NOMO-1 treated with dmso at 0.1 percent for 144 hours (cell line): ENCODE measurements at regions not wholly inside any gene's neighbourhood (a gene's known extent, or its start where the extent isn't known, plus 50 kb on each side); places are given as distances from the start of the nearest gene placed in this dataset.

ENCODE experiments used
- DNase-seq: peaks from one replicate; lab custom pipeline; 2025; ENCODE audit not compliant: unreplicated experiment; lab: John Stamatoyannopoulos, UW

DNA sequence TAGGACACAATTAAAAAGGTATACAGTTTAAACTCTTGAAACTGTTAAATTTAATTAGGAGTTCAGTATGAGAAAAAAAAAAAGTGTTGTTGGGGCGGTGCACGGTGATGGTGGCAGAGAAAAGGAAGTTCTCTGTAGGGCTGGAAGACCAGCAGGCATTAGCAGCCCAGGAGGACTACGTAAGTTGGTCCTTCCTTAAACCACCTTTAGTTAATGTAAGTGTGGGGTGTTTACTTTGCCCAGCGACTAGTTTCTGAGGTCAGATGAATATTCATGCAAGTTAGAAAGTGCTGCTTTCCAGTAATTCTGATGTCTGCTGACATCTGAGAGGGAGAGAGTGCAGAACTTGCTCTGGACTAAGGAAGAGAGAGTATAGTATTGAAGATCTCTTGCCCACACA is 54.9 kb downstream of the NKX2-1 start:
- no peak for DNase-seq

DNA sequence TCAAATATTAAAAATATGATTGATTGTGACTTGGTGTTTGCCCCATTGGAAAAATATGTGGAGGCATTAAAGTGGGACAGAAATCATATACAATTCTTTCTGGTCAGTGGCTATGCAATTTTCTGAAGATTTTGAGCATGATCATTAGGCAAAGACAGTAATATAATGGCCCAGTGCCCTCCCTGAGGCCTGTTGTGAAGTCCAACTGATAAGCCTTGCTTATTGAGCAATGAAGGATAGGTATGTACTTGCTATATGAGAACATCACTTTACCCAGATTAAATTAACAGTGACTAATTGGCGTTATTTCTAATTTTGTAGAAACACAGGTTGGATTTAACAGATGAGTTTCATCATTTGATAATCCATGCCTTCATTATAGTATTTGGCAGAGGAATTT is 57.1 kb downstream of the NKX2-1 start:
- DNase-seq = no peak

DNA sequence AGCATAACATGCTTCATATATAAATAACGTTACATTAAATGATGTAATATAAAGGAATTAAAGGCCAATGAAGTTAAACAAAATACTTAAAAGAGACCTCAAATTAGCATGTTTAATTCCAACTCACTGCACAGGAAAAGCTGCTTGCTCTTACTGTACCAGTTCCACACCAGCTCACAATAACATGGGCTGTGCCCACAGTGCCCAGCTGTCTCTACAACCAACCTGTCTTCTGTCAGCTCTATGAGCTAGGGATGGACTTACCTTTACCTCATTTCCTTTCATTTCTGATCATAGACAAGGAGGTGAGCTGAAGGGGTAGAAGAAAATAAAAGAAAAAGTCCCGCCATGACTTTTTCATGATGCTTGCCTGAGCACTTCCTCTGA is 64.8 kb downstream of the NKX2-1 start:
- no peak for DNase-seq

DNA sequence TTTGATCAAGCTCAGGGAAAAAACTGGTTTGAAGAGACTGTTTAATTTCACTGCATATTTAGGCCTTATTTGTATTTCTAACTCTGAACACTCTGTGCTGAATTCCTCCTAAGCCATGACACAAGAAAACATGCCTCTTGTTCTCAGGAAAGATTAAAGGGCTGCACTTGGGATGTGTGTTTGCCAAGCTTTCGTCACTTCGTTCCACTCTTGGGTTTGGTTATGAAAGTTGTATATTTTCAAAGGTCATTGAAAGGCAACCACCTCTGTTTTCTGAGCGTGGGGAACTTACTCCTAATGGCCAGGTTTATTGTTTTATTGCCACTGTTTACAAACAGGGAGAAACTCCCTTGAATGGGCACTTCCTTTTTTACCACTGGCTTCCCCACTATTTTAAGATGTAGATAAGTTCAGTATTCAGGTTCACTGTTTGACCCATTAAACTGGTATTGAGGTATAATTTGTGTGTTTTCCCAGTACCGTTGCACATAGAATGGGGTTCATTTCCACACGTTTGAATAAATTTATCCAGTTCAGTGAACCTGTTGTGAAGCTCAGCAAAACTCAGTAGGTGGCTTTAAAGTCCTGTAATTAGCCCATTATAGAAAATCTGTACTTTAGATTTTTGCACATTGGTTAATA is 65.3 kb downstream of the NKX2-1 start:
- DNase-seq = no peak

DNA sequence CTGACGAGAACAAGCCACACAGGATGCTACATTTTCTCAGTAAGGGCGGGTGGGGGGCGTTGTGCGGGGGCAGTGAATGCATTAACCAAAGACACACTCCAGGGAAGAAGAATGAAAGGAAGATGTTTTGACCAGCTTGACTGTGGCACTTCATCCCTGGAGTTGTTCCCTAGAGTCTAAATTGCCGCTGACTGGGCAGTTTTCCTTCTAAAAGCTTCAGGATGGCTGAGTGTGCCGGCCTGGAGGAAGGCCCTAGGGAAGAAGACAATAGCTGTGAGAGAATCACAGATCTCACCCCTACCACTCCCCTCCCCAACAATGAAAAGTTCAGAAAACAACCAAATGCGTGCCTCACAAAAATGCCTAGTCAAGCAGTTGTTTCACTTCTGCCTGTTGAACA is 67.2 kb downstream of the NKX2-1 start:
- DNase-seq = no peak

DNA sequence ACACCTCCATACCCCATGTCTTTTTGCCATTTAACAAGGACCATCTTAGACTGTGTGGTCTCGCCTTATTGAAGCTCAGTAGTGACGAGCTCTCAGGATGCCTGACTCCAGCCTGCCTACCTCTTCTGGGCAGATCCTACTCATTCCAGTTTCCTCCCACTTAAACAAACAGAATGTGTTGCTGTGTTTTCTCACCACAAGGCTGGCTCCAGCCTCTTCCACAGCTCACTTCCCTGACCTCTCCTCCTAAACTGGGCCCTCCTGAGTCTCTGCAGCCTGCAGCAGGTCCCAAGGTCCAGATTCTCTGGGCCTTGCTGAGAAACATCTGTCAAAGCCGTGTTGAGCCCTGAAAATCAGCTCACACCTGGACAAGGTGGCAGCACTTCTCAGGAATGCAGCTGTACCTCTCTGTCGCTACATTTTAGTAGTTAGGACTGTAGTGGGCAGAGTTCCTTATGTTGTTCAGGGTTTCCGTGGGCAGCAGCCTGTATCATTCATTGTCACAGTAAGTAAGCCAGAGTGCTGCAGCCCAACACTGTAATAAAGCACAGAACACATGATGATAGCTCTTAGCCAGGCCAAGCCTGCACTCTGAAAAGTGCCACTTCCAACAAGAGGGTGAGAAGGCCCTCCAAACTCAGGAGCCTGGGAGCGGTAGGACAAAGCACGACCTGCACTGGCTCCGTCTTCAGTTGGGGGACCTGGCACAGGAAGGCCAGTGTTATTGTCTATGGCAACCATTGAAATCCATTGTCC is 68.5 kb downstream of the NKX2-1 start:
- no peak for DNase-seq

DNA sequence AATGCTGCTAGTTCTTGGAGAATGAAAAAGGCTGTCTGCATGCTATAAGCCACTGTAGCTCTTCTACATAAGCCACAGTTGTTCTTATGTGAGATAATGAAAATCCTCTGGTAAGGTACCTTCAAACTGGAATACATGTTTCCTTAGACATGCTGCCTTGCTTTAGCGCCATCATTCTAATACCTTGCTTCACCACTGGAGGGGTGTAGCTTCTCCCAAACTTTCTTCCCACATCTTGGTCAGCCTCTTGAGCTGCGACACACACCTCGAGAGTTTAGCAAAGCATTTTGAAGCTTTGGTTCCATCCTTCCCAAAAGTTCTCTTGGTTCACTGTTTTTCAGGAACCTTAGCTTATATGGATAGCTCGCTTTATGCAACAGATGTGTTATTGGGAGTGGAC is 69.5 kb downstream of the NKX2-1 start:
- DNase-seq = no peak

DNA sequence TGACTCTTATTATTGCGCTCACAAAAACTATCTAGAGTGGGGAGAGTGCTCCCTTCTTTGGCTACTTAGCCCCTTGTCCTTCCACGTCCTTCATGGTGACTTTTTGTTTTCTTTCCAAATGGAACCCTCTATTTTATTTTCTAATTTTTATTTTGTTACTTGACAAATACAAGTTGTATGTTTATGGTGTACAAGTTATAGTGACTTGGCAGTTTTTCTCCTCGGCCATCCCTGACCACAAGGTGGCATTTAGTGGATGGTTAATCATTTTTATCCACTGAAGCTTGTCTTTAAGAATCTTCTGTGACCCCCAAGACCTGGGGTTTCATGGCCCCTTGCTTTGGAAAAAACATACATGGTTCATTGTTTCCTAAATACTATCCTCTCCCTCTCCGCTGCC is 70.1 kb downstream of the NKX2-1 start:
- DNase-seq = no peak

DNA sequence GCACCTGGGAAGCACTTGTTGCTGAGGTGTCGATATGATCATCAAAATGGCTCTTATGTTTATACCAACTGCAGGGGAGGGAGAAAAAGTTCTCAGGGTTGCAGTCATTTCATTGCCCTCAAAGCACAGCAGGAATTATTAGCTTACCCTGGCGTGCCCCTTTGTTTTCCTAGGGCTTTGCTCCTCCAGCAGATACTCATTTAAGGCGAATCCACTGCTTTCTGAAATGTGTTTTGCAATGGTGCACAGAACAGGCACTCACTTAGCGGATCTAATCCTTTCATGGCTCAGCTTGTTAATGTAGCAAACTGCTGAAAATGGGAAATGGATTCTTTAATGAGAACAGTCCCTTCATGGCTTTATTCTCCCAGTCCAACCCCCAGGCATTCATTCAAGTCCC is 76.7 kb downstream of the NKX2-1 start:
- DNase-seq = no peak

DNA sequence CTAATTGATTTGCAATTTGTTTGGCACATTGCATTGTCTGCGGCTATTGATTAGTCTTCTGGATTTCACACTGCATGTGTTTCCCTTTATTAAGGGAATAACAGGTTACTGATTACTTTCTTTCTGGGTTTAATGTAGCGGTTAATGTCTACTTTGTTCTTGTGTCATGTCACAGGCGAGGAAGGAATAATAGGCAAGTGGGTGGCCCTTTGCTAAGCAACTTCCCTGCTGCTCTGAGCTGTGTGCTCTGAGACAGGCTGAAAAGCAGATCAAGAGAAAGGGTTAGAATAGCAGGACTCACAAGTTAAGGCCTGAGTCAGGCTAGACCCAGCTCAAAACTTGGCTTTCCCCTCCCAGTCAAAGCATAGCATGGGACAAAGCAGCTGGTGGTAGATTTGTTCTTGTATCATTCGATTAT is 77.2 kb downstream of the NKX2-1 start:
- no peak for DNase-seq

DNA sequence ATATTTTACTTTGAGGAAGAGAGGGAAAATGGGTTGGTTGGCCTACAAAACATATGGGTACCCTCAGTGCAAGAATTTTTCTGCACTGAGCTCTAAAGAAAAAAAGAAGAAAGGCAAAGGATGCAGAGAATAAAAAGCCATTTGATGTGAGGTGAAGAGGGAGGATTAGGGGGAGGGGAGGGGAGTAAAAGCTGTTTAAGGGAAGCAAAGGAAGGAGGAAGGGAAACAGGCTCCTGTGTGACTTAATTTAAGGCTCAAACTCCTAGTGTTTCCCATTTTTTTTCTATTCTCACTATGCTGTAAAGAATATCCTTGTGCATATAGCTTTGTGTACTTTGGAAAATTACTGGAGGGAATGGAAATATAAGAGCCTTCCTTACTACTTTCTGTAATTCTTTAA is 78.7 kb downstream of the NKX2-1 start:
- no peak for DNase-seq

DNA sequence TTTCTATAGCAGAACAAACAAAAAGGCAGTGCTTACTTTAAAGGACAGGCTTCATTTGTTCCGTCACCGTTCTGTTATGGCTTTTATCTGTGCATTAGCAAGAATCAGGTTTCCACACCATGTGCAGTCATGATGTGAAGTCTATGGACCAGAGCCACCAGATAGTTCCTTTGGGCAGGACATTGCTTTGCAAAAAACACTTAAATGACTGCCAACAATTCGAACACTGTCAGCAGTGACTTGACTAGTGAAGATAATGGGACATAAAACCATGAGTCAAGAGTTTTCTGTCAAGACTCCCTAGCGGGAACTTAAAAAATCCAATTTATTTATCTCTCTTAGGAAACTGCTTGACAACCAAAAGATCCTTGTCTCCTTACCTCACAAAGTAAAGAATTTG is 80.3 kb downstream of the NKX2-1 start:
- DNase-seq = no peak

DNA sequence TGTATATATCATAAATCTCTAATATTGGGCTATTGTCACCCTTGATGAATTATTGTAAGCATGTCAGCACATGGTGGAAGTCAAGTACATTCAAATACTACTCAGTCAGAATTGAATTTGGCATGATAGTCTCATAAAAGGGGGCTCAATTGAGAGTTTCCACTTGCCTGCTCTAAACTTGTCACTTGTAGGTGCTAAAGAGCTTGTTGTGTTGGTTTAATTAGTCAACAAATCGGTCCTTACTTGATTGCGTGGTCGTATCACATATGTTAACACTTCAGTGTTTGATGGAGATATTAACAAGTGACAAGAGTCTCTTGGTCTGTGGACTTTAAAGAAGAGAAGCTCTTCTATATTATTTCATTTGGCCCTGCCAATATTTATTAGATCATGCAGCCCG is 81.1 kb downstream of the NKX2-1 start:
- no peak for DNase-seq

DNA sequence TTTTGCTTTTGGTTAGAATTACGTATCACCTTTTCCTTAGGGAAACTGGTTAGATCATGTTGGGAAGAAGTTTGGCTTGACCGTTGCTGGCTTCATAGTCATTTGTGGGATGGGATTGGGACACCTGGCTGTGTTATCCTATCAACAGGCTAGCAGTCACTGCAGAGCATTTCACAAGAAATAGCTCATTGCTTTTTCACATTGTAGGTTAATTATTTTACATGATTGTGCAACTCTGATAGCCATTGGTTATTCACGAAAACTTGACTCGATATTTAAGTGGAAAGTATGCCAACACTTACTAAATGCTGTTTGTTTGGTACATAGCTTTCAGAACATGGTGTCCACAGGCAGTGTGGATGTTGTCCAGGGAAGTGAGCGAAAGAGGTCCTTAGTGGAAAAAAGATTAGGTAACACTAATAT is 89.4 kb downstream of the NKX2-1 start:
- no peak for DNase-seq

DNA sequence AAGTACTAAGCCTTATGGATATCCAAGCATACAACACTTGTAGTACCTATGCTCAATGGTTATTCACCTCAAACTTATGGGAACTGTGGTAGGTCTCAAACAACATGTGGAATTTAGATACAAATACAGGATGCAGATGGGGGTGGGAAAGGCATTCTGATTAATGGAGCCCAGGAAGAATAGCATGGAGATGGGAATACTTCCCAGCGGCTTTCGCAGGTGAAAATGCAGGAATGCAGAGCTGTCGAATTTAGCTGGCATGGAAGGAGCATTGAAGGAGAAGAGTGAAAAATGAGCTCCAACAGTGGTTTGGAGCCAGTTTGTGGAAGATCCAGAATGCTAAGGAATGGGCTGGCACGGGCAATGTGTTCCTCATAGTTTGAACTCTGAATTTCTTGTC is 89.9 kb downstream of the NKX2-1 start:
- no peak for DNase-seq

DNA sequence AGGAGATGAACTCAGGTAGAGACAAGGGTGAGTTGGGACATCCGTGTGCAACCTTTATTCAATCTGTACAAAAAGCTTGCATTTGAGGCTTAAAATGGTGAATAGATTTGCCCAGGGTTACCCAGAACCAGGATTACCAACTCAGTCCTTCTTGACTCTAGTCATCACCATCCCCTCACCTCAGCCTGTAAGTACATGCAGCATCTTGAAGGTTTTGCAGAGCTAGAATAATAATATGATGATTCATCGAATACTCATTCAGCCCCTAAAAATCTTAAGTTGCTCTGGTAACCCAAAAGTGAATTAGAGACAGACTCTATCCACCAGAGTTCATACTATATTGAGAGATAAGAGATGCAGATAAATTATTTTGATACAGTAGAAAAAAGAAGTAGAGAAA is 90.3 kb downstream of the NKX2-1 start:
- DNase-seq = no peak

DNA sequence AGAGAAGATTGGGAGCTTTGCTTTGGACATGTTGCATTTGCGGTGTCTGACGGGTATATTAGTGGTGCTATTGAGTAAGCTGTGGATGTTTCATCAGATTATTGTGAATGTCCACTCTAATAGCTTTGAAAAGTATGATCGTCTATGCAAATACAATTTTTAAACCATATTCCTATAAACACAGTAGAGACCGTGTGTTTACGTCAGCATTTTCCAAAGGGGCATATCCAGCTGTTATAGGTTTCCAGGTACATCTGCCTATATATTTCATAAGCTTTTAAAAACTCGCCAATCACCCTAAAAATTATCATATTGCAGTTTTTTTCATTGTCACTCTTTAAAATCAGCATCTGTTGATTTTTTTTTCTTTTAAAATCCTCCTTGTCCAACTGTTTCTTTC is 91.7 kb downstream of the NKX2-1 start:
- DNase-seq = no peak

DNA sequence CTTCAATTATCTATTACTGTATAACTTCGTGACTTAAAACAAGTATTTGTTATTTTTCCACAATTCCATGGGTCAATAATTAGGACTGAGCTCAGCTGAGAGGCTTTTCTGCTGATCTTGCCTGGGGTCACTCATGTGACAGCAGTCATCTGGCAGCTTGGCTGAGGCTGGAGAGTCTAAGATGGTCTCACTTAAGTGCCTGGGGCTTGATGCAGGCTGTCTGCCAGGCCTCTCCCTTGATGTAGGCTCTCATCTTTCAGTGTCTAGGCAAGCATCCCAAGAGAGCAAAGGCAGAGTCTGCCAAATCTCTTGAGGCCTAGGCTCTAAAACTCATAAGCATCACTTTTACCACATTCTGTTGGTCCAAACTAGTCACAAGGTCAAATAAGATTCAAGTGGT is 93.2 kb downstream of the NKX2-1 start:
- no peak for DNase-seq

DNA sequence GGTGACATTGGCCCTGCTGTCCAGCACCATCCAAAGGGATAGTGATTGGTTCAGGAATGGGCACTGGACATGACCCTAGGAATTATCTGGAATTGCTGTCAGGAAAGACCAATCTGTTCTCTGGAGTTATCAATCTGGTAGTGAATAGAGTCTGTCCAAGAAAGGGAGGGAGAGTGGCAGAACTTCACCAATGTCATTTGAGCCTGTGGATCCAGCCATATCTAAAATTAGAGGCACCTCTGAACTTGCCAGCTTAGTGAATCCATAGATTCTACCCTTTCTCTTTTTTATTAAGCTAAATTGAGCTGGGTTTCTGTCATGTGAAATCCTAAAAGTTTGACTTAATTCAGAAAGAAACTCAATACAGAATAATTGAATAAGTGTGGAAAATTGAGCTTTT is 93.9 kb downstream of the NKX2-1 start:
- DNase-seq = no peak

DNA sequence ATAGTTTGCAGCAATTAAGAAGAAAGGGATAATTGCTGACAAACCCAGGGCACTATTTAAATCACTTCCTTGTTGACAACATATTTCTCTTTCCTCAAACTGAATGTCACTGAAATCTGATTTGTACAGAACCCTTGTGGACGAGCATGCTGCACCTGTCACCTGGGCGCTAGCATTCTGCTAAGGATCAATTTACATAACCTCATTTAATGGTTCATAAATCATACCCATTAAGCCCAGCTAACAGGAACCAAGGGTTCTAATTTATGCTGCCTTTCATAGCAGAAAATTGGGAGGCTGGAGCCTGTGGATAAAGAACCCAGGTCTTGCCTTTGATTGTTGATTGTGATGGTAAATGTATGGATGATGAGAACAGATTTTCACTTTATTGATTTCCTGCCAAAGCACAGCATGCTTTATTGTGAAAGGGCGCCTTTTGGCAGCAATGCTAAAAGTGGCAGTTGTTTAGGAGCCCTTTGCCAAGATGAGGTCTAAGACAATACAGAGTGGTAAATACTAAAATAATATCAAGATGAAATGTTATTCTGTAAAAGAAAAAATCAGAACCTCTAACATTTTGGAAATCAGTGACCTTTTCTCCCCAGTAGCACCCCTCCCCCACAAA is 95.4 kb downstream of the NKX2-1 start:
- no peak for DNase-seq

DNA sequence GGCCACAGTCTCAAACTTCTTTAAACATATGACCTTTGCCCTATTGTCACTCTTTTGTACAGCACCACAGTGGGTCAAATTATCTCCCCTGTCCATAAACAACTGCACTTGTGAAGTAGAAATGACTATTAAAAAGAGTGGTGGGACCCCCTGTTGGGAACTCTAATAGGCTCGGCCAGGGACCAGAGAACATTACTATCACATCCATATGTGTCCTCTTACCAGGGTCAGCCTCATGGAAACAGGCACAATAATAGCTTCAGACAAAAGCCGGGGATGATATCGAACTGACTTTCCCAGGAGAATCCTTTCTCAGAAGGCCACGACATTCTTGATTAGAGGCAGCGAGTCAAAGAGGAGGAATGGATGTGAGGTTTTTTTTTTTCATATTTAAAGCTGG is 96.6 kb downstream of the NKX2-1 start:
- no peak for DNase-seq

DNA sequence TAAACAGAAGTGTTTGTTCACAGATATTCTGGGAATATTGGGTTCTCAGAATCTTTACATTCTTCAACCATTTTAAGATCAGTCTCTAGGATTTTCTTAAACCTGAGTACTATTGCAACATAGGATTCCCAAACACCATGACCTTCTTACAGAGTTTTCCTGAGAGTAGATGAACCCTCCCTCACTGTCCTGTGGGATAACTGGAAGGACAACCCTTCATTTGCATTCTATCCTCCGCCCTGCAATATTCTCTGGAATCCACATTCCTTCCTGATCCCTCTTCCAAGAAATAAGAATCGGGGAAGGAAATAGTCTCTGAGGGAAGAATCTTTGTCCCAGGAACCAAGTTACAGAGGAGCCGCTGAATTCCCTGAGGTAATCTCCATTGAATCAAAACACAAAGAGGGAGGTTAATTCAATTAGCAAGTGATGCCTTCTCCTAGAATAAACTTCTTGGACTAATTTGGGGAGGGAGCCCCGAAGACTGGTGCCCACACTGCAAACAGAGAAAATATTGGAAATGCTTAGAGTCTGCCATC is 99.8 kb upstream of the MBIP start:
- no peak for DNase-seq
